ENCODE measurements at regions not wholly inside any gene's neighbourhood (a gene's known extent, or its start where the extent isn't known, plus 50 kb on each side); places are given as distances from the start of the nearest gene placed in this dataset.
"Not testable (repeated sequence)": the region's sequence is repeated elsewhere in the genome, so short reads cannot be mapped to it uniquely, and the experiment has no call there.

- H3K27me3 ChIP-seq = no peaks in the 10 kb centered on the region
These were observed 875.5 kb upstream of the SORCS1 start for GRCh38 chr10:108039821-108040584.

DNA sequence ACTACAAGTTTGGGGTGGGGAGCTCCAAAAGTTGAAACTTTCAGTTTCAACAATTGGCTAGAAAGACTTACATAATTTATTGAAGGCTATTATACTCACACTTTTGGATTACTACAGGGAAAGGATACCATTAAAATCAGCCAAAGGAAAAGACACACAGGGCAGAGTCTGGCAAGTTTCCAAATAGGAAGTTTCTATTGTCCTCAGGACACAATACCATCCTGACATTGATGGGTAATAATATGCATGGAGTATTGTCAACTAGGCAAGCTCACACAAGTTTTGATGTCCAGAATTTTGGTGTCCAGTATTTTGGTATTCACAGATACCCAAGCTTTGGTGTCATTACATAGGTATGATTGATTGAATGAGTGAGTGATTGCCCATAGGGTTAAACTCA, 872.6 kb upstream of the SORCS1 start:
- no peaks in the 10 kb centered on the region for H3K4me1 ChIP-seq (ENCODE audit: control insufficient read depth in 1 of 2, insufficient read depth in 1 of 2, low read depth in 1 of 2, low read length in 1 of 2)
- no peaks in the 10 kb centered on the region for H3K36me3 ChIP-seq
- H3K9me3 ChIP-seq = no peaks in the 10 kb centered on the region
- H3K27me3 ChIP-seq = no peaks in the 10 kb centered on the region
- no peak for TF ChIP-seq CTCF (IDR thresholded peaks at IDR 0.05)
- no peak overlapping the region for H3K27ac ChIP-seq
- H3K4me3 ChIP-seq (ENCODE audit: low read depth in 1 of 2, low read length in 1 of 2) = no peak overlapping the region

More at GRCh38 chr10:108039821-108040584, 875.5 kb upstream of the SORCS1 start:
- Histone ChIP-seq H3K27ac (no peak overlapping the region), H3K36me3 (no peaks in the 10 kb centered on the region), H3K4me3 (ENCODE audit: low read depth in 1 of 2, low read length in 1 of 2) (no peak overlapping the region), H3K4me1 (ENCODE audit: control insufficient read depth in 1 of 2, insufficient read depth in 1 of 2, low read depth in 1 of 2, low read length in 1 of 2) (no peaks in the 10 kb centered on the region), H3K9me3 (no peaks in the 10 kb centered on the region)
- TF ChIP-seq CTCF (IDR thresholded peaks at IDR 0.05) = no peak

- H3K9me3 ChIP-seq = no peaks in the 10 kb centered on the region
- TF ChIP-seq CTCF (IDR thresholded peaks at IDR 0.05) = no peak
These were observed 871.8 kb upstream of the SORCS1 start for GRCh38 chr10:108036265-108036664.

DNA sequence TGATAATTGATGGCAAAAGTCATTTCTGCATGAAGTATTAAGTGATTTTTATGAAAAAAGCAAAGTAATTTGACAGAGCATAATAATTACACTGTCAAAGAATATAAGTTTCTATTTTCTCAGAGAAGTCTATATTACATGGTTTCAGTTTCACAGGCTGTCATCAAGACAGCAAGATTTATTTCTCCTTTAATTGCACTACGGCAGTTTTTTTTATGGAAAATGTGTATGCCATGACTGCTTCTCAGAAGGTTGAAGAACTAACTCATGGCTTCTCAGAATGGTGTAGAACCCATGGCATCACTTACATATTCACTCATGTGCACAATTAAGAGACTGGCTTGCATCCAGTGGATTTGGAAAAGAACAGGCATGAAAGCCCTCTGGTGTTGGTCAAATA, 870.3 kb upstream of the SORCS1 start:
- TF ChIP-seq CTCF (IDR thresholded peaks at IDR 0.05) = no peak
- no peak overlapping the region for H3K4me3 ChIP-seq (ENCODE audit: low read depth in 1 of 2, low read length in 1 of 2)
- H3K36me3 ChIP-seq = no peaks in the 10 kb centered on the region
- H3K27me3 ChIP-seq = no peaks in the 10 kb centered on the region
- no peaks in the 10 kb centered on the region for H3K4me1 ChIP-seq (ENCODE audit: control insufficient read depth in 1 of 2, insufficient read depth in 1 of 2, low read depth in 1 of 2, low read length in 1 of 2)
- no peaks in the 10 kb centered on the region for H3K9me3 ChIP-seq
- H3K27ac ChIP-seq = no peak overlapping the region

More at GRCh38 chr10:108036265-108036664, 871.8 kb upstream of the SORCS1 start:
- H3K27me3 ChIP-seq = no peaks in the 10 kb centered on the region
- no peak overlapping the region for H3K4me3 ChIP-seq (ENCODE audit: low read depth in 1 of 2, low read length in 1 of 2)
- no peak overlapping the region for H3K27ac ChIP-seq
- H3K36me3 ChIP-seq = no peaks in the 10 kb centered on the region
- H3K4me1 ChIP-seq (ENCODE audit: control insufficient read depth in 1 of 2, insufficient read depth in 1 of 2, low read depth in 1 of 2, low read length in 1 of 2) = no peaks in the 10 kb centered on the region

- not testable (repeated sequence) for H3K4me3 ChIP-seq (ENCODE audit: low read depth in 1 of 2, low read length in 1 of 2); H3K4me1 ChIP-seq (ENCODE audit: control insufficient read depth in 1 of 2, insufficient read depth in 1 of 2, low read depth in 1 of 2, low read length in 1 of 2); H3K36me3 ChIP-seq; H3K27ac ChIP-seq; H3K27me3 ChIP-seq; H3K9me3 ChIP-seq
These were observed 869.0 kb upstream of the SORCS1 start for GRCh38 chr10:108033518-108033917.

DNA sequence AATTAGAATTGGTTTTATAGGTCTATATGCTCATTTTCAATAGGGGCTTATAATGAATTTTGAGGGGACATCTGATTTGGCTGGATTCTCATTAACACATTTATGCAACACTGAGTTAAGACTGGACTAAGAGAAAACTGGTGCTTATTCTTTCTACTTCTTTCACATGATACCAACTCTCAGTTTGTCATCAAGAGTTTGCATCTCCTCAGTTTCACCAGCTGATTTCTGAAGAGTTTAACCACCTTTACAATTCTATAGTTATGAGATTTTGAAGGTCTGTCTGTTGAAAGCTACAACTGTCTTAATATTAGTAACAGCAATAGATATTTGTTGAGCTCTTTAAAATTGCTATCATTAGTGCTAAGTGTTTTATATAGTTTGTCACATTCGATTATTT, 867.0 kb upstream of the SORCS1 start:
- Histone ChIP-seq H3K27ac (no peak overlapping the region), H3K36me3 (no peaks in the 10 kb centered on the region), H3K4me1 (ENCODE audit: control insufficient read depth in 1 of 2, insufficient read depth in 1 of 2, low read depth in 1 of 2, low read length in 1 of 2) (no peaks in the 10 kb centered on the region), H3K9me3 (no peaks in the 10 kb centered on the region), H3K27me3 (no peaks in the 10 kb centered on the region), H3K4me3 (ENCODE audit: low read depth in 1 of 2, low read length in 1 of 2) (no peak overlapping the region)
- TF ChIP-seq CTCF (IDR thresholded peaks at IDR 0.05) = no peak
